Transverse colon (tissue), 4 donors: ENCODE measurements at regions not wholly inside any gene's neighbourhood (a gene's known extent, or its start where the extent isn't known, plus 50 kb on each side); places are given as distances from the start of the nearest gene placed in this dataset.

ENCODE experiments used
- DNase-seq: peaks from one replicate; pipeline ENCODE4 v3.0.0-alpha.2; 2019
- H3K27ac ChIP-seq, 4 donors: fragments of 200-600 bp; sonication (generic); 2 replicates each; pipeline ENCODE4 v1.5.1; 2016 to 2018; ENCODE audit warnings: inconsistent platforms in 4 of 4
- H3K27me3 ChIP-seq: fragments of 200-600 bp; sonication (generic); 2 replicates; pipeline ENCODE4 v1.5.1; 2017; ENCODE audit warnings: inconsistent platforms
- H3K36me3 ChIP-seq, 4 donors: fragments of 200-600 bp; sonication (generic); 2 replicates each; pipeline ENCODE4 v1.5.1; 2017 to 2019; ENCODE audit warnings: inconsistent platforms in 4 of 4
- H3K4me1 ChIP-seq, 4 donors: fragments of 200-600 bp; sonication (generic); 2 replicates each; pipeline ENCODE4 v1.5.1; 2017 to 2020; ENCODE audit warnings: inconsistent platforms in 4 of 4
- H3K4me3 ChIP-seq, 4 donors: fragments of 200-600 bp; sonication (generic); 1 replicate in 1 of 4; 2 replicates in 3 of 4; pipeline versions ENCODE4 v1.5.1 to v1.6.1; 2017 to 2019; ENCODE audit warnings: inconsistent platforms in 4 of 4
- H3K9me3 ChIP-seq, 2 donors: fragments of 200-600 bp; sonication (generic); 2 replicates each; pipeline ENCODE4 v1.5.1; 2017 to 2019; ENCODE audit warnings: inconsistent platforms in 2 of 2
- CTCF ChIP-seq, 5 experiments: fragments of 200-600 bp in 3 of 5; fragments of 450-650 bp in 2 of 5; sonication (generic) in 3 of 5; IDR thresholded peaks; 1 replicate in 2 of 5; 2 replicates in 3 of 5; pipeline ENCODE4 v1.5.1; 2016 to 2017; ENCODE audit warnings: antibody characterized with exemption in 5 of 5, inconsistent platforms in 3 of 5, mild to moderate bottlenecking in 2 of 5, moderate library complexity in 1 of 5
- EP300 ChIP-seq: sonication (generic); formaldehyde crosslinking; IDR thresholded peaks from one replicate; pipeline ENCODE4 v1.6.1; 2017; ENCODE audit warnings: antibody characterized with exemption, low read depth
- POLR2A ChIP-seq: fragments of 450-650 bp; IDR thresholded peaks from one replicate; pipeline ENCODE4 v1.6.1; 2016; ENCODE audit warnings: antibody characterized with exemption, mild to moderate bottlenecking, moderate library complexity
- POLR2AphosphoS5 ChIP-seq, 3 donors: sonication (generic); formaldehyde crosslinking; IDR thresholded peaks; one replicate each; pipeline ENCODE4 v1.6.1; 2016; ENCODE audit warnings: antibody characterized with exemption in 3 of 3
- WGBS, 2 donors: methylation state at CpG; one replicate each; pipeline ENCODE4 v1.1.5; 2018; ENCODE audit warnings: low coverage in 1 of 2; 5-methylcytosine and 5-hydroxymethylcytosine counted together
- in situ Hi-C, 4 donors: fragments of 200-750 bp; cut with MboI; loops; one replicate each; pipeline versions ENCODE4 v1.15.0 to v1.15.1; 2017; ENCODE audit warnings: low sequenced_read_pairs in 3 of 4, low pct_ligation_motif_present in 1 of 4, low pct_unique_long_range_greater_than_20kb in 1 of 4
- intact Hi-C: fragments of 100-400 bp; cut with DNase I; formaldehyde crosslinking; loops from one replicate; pipeline ENCODE4 v1.15.1; 2023; ENCODE audit warnings: low total_unique reads

GRCh38 chr11:122248939-122249338, 132.9 kb upstream of the BLID start:
- 81 to 87% methylated on average over 8 of the region's 8 CpGs for WGBS, 2 donors
- Histone ChIP-seq H3K4me1 (no peaks in the 10 kb centered on the region), H3K27me3 (no peaks in the 10 kb centered on the region), H3K4me3 (no peak overlapping the region), H3K27ac (no peak overlapping the region), H3K9me3 (no peaks in the 10 kb centered on the region), H3K36me3 (no peaks in the 10 kb centered on the region)
- no peak for DNase-seq
- TF ChIP-seq EP300 (no peak), POLR2A (no peak), CTCF (IDR thresholded peaks at IDR 0.05) (no peak), POLR2AphosphoS5 (IDR thresholded peaks at IDR 0.05) (no peak)
- intact Hi-C loops, result no loop called here
- in situ Hi-C loops, result no loop called here

- H3K4me1 ChIP-seq, result no peaks in the 10 kb centered on the region
- in situ Hi-C loops (no loop called here), intact Hi-C loops (no loop called here)
- no peak for DNase-seq
- no peaks in the 10 kb centered on the region for H3K27me3 ChIP-seq
- TF ChIP-seq EP300, result no peak
- no peak for TF ChIP-seq POLR2AphosphoS5 (IDR thresholded peaks at IDR 0.05)
- no peak for TF ChIP-seq POLR2A
- no peak for TF ChIP-seq CTCF (IDR thresholded peaks at IDR 0.05)
- no peaks in the 10 kb centered on the region for H3K36me3 ChIP-seq
- no peak overlapping the region for H3K4me3 ChIP-seq
- H3K9me3 ChIP-seq, result no peaks in the 10 kb centered on the region
- H3K27ac ChIP-seq, result no peak overlapping the region
- 27 to 34% methylated on average over 4 of the region's 4 CpGs for WGBS, 2 donors
Observed at GRCh38 chr11:122248131-122248530, 132.1 kb upstream of the BLID start.

- TF ChIP-seq EP300, result no peak
- TF ChIP-seq POLR2A, result no peak
- no peak for TF ChIP-seq CTCF (IDR thresholded peaks at IDR 0.05)
- no peak for TF ChIP-seq POLR2AphosphoS5 (IDR thresholded peaks at IDR 0.05)
- DNase-seq, result no peak
- WGBS, 2 donors, result 63 to 79% methylated on average over 2 of the region's 2 CpGs
Observed at GRCh38 chr11:122246874-122247273, 130.9 kb upstream of the BLID start.

GRCh38 chr11:122242731-122243130, 126.7 kb upstream of the BLID start:
- no peak for TF ChIP-seq EP300
- TF ChIP-seq CTCF (IDR thresholded peaks at IDR 0.05), result no peak
- no peak for TF ChIP-seq POLR2A
- TF ChIP-seq POLR2AphosphoS5 (IDR thresholded peaks at IDR 0.05), result no peak
- Histone ChIP-seq H3K36me3 (no peaks in the 10 kb centered on the region), H3K4me3 (no peak overlapping the region), H3K4me1 (no peaks in the 10 kb centered on the region), H3K27me3 (no peaks in the 10 kb centered on the region), H3K9me3 (no peaks in the 10 kb centered on the region), H3K27ac (no peak overlapping the region)
- in situ Hi-C loops, result no loop called here
- 73 to 90% methylated on average over 2 to 3 of the region's 3 CpGs for WGBS, 2 donors
- intact Hi-C loops, result no loop called here
- no peak for DNase-seq

More at GRCh38 chr11:122246874-122247273, 130.9 kb upstream of the BLID start:
- Histone ChIP-seq H3K4me1 (no peaks in the 10 kb centered on the region), H3K4me3 (no peak overlapping the region), H3K9me3 (no peaks in the 10 kb centered on the region), H3K36me3 (no peaks in the 10 kb centered on the region), H3K27ac (no peak overlapping the region), H3K27me3 (no peaks in the 10 kb centered on the region)
- in situ Hi-C loops (no loop called here), intact Hi-C loops (no loop called here)
